HG02973 (cell line): ENCODE measurements at regions not wholly inside any gene's neighbourhood (a gene's known extent, or its start where the extent isn't known, plus 50 kb on each side); places are given as distances from the start of the nearest gene placed in this dataset.

Experiments used
- ATAC-seq: cut with Tn5 transposase; IDR thresholded peaks from one replicate; pipeline ENCODE4 v1.9.1; 2021; ENCODE audit warnings: moderate library complexity; ENCODE audit not compliant: unreplicated experiment

- no peak for ATAC-seq
Observed at GRCh38 chr6:122098201-122098678, 301.2 kb upstream of the HSF2 start.

- no peak for ATAC-seq
Observed at GRCh38 chr6:122102026-122102425, 297.4 kb upstream of the HSF2 start.

- ATAC-seq, result no peak
Observed at GRCh38 chr6:122107256-122107852, 292.1 kb upstream of the HSF2 start.

GRCh38 chr6:122109075-122109474 lies 290.4 kb upstream of the HSF2 start:
- no peak for ATAC-seq

GRCh38 chr6:122114717-122115116 lies 284.7 kb upstream of the HSF2 start:
- no peak for ATAC-seq

GRCh38 chr6:122116119-122116834 lies 283.2 kb upstream of the HSF2 start:
- no peak for ATAC-seq

- ATAC-seq, result no peak
Observed at GRCh38 chr6:122116835-122117627, 282.4 kb upstream of the HSF2 start.

- no peak for ATAC-seq
Observed at GRCh38 chr6:122118945-122119506, 280.4 kb upstream of the HSF2 start.

- no peak for ATAC-seq
Observed at GRCh38 chr6:122122202-122122601, 277.2 kb upstream of the HSF2 start.

- no peak for ATAC-seq
Observed at GRCh38 chr6:122122686-122123085, 276.8 kb upstream of the HSF2 start.

- ATAC-seq, result no peak
Observed at GRCh38 chr6:122124908-122125307, 274.5 kb upstream of the HSF2 start.

GRCh38 chr6:122126894-122127293 lies 272.6 kb upstream of the HSF2 start:
- ATAC-seq, result no peak

GRCh38 chr6:122128445-122128844 lies 271.0 kb upstream of the HSF2 start:
- no peak for ATAC-seq

GRCh38 chr6:122129313-122130025 lies 270.0 kb upstream of the HSF2 start:
- ATAC-seq, result no peak

- ATAC-seq, result no peak
Observed at GRCh38 chr6:122130026-122130348, 269.5 kb upstream of the HSF2 start.

GRCh38 chr6:122130518-122130917 lies 268.9 kb upstream of the HSF2 start:
- ATAC-seq, result no peak

GRCh38 chr6:122136386-122136785 lies 263.1 kb upstream of the HSF2 start:
- ATAC-seq, result no peak

GRCh38 chr6:122140031-122140430 lies 259.4 kb upstream of the HSF2 start:
- ATAC-seq, result no peak

- no peak for ATAC-seq
Observed at GRCh38 chr6:122141246-122141645, 258.2 kb upstream of the HSF2 start.

- ATAC-seq, result no peak
Observed at GRCh38 chr6:122143813-122144601, 255.4 kb upstream of the HSF2 start.
